Left renal pelvis (tissue), 4 donors: ENCODE measurements at regions not wholly inside any gene's neighbourhood (a gene's known extent, or its start where the extent isn't known, plus 50 kb on each side); places are given as distances from the start of the nearest gene placed in this dataset.
"Not testable (repeated sequence)": the region's sequence is repeated elsewhere in the genome, so short reads cannot be mapped to it uniquely, and the experiment has no call there.

Experiments used
- DNase-seq, 4 donors: peaks; one replicate each; pipeline ENCODE4 v3.0.0-alpha.2; 2013; ENCODE audit warnings: low read depth in 4 of 4, low spot score in 3 of 4

DNA sequence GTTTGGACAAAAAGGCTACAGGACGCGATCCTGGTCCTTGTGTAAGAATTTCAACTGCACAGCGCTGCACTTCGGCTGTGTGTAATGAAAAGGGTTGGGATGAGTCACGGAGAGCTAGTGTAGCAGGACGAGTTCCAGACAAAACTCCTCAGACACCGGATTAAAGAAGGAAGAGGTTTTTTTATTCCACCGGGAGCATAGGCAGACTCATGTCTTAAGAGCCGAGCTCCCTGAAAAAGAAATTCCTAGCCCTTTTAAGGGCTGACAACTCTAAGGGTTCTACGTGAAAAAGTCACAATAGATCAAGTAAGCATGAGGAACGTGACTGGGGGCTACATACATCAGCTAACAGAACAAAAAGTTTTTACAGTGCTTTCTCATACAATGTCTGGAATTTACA, 54.8 kb upstream of the FAM90A1 start:
- DNase-seq: not testable (repeated sequence)

DNA sequence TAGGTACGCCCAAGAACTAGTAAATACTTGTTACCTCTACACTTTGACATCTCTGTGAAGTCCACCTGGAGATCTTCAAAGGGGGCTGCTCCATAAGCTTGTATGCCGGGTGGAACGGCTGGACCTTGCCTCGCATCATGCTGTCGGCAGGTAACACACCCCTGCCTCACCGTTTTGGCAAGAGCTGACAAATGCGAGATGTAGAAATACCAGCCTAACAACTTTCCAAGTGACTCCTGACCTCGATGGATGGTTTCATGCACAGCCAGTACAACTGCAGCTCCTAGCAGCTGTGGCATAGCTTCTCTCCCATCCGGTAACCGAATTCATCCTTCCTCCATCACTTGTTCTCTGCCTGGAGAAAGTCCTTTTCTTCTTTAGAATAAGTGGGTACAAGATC, 58.3 kb upstream of the FAM90A1 start:
- peak in 2 of 4 donors; percentile 3 to 9 for DNase-seq

DNA sequence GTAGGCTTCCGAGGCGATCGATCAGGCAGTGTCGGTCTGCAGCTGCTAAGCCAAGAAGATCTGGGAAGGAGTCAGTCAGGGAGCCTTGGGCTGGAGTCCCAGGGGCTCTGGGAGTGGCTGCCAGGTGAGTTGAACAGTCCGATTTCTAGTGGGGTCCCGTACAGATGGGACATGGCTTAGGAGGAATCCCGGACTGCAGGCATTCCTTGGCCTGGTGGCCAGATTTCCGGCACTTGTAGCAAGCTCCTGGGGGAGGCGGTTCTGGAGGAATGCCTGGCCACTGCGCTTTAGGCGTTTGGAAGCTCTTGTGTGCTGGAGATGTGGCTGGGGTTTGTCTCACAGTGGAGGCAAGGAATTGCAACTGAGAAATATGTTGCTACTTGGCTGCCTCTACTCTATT, 64.3 kb upstream of the FAM90A1 start:
- not testable (repeated sequence) for DNase-seq

DNA sequence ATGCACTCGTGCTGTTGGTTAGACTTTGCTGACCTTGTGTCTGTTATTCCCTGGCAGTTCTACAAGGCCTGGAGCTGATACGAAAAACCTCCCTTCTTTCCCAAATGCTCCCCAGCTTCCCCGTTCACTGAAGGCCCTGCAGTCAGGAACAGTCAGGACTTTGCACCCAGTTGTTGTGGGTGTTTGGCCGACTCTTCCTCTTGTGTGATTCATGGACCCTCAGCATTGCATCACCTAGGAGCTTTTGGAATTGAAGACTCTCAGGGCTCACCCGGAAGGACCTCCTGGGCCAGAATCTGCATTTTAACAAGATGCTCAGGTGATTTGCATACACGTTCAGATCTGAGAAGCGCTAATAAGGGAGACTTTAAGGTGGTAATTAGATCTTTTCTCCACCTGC, 67.2 kb upstream of the FAM90A1 start:
- DNase-seq: not testable (repeated sequence)

DNA sequence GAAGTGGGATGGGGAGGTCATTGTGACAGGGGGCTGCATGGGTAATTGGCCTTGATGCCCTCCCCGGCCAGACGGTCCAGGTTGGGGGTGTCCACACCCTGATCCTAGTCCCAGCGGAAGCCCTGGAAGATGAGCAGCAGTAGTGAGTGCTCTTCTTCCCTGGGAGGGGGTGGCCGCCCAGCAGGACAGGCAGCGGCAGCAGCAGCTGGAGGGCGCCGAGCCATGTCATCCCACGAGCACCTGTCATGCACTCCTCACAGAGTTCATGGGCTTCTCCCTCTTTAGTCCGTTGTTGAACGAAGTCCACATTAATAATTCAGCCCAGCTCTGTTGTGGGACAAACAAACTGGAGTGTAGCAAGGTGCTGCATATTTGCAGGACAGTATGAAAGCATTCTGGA, 81.2 kb upstream of the FAM90A1 start:
- DNase-seq: not testable (repeated sequence)

DNA sequence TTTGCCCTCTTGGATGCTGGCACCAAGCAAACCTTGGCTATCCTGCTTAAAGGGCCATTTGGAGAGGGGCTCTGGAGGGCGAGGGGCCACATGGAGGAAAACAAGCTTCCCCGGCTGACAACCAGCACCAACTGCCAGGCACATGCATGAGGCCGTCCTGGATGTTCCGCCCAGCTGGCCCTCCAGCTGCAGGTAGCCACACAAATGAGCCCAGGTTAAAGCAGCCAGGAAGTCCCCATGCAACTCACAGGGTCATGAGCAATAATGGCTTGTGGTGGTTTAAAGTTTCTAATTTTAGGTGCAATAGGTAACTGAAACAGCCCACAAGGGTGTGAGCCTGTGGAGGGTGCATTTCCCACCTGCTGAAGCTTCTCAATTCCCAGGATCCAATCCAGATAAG, 88.6 kb upstream of the FAM90A1 start:
- DNase-seq: not testable (repeated sequence)

DNA sequence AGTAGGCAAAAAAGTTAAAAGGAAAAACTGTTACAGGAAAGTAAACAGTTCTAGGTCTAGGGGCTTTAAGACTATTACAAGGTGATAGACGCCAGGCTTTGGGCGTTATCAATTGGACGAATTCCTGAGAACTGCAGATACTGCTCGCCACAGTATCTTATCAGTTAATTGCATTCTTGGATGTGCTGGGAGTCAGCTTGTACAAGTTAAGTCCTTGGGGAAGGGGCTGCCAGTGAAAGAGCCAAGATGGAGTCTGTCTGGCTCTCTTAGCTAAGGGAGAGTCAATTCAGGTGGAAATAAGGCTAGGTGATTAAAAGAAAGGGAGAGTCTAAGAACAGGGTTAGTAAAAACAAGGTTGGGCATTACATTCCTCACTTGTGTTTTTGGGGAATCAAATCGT, 90.3 kb upstream of the FAM90A1 start:
- not testable (repeated sequence) for DNase-seq

DNA sequence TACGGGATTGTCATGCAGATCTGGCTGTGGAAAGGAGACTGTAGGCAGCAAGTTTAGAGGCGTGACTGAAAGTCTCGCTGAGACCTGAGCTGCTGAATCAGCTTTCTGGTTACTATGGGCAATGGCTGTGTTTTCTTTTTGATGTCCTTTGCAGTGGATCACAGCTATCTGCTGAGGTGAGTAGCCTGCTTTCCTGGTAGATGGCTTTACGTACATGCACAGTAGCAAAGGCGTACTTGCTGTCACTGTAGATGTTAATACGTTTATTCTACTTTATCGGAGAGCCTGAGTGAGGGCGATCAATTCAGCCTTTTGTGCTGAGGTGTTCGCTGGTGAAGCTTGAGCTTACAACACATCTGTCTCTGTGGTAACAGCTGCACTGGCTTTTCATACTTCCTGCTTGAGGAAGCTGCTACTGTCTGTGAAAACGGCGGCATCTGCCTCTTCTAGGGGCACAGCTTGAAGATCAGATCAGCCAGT, 92.9 kb upstream of the FAM90A1 start:
- peak in 1 of 4 donors; percentile 7 for DNase-seq

DNA sequence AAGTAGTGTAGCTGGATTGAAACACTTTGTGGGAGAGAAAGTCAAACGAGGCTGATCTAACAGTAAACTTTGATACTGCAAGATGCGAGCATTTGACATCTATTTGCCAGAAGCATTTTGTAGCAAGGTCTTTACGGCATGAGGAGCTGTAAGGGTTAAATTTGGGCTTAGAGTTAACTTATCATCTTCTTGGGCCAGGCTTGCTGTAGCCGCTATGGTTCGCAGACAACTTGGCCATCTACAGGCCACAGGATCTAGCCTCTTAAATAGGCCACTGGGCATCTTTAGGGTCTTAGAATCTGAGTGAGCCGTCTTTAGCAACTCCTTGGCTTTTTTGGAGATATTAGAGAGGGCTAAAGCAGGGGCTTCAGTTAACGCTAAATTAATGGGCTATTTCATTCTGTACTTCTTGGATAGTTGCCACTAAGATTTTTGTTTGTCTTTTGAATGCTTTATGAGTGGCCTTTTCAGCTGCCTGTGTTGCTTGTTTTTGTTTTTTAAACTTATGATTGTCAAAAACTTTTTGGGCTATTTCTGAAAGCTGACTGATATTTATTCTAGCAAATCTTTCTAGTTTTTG, 93.5 kb upstream of the FAM90A1 start:
- not testable (repeated sequence) for DNase-seq

DNA sequence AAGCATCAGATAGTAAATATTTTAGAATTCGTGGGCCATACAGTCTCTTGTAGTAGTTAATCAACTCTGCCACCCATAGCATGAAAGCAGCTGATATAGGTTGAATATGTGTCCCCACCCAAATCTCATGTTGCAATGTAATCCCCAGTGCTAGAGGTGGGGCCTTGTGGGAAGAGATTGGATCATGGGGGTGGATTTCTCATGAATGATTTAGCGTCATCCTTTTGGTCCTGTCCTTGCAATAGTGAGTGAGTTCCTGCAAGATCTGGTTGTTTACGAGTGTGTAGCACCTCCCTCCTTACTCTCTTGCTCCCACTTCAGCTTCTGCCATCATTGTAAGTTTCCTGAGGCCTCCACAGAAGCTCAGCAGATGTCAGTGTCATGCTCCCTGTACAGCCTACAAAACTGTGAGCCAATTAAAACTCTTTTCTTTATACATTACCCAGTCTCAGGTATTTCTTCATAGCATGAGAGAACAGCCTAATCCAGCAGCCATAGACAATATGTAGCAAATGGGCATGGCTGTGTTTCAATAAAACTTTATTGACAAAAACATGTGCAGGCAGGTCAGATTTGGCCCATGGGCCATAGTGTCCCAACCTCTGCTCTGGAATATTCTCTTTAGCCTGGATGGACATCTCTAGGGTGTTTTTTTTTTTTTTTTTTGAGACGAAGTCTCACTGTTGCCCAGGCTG, 97.9 kb upstream of the FAM90A1 start:
- DNase-seq: not testable (repeated sequence)

DNA sequence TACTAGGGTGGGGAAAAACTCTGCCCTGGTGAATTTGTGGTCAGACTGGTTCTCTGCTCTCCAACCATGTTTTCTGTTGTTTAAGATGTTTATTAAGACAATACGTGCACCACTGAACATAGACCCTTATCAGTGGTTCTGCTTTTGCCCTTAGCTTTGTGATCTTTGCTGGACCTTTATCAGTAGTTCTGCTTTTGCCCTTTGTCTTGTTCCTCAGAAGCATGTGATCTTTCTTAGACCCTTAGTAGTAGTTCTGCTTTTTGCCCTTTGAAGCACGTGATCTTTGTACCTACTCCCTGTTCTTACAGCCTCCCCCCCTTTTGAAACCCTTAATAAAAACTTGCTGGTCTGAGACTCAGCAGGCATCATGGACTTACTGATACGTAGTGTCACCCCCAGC, 101.4 kb upstream of the FAM90A1 start:
- DNase-seq: not testable (repeated sequence)

DNA sequence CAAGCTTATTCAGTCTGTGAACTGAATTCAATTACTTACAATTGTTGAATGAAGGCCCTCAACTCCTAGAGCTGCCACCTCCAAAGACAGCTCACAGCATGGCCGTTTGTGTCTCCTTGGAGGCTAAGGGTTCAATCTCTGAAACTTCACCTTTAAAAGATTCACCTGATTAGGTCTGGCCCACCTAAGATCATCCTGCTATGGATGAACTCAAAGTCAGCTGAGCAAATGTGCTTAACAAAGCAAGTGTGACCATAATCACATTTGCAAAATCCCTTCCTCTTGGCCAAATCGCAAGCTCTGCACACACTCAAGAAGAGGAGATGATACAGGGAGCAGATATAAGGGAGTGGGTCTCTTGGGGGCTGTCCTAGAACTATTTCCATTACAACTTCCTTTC, 105.0 kb upstream of the FAM90A1 start:
- not testable (repeated sequence) for DNase-seq

DNA sequence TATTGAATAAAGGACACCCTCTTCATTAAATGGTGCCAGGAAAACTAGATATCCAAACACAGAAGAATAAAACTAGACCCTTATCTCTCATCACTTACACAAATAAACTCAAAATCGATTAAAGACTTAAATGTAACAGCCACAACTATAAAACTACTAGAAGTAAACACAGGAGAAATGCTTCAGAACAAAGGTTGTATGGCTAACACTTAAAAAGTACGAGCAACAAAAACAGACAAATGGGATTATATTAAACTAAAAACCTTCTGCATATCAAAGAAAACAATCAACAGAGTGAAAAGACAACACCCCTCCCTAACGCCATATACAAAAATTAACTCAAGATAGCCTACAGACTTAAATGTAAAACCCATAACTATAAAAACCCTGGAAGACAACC, 104.7 kb upstream of the CLEC6A start:
- DNase-seq: not testable (repeated sequence)

DNA sequence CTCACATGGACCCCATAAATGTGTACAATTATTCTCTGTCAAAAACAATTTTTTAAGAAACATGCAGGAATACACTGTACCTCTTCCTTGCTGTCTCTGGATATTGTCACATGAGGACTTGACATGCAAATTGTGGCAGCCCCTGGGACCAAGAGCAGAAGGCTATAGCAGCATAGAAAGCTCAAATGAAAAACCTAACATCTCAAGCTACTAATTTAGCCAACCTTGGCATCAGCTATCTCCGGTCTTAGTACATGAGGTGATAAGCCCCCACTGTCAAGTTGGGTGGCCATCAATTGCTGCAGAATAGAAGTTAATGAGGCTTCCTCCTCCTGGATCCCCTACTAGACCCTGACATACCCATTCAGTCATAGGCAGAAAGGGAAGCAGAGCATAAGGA, 101.0 kb upstream of the CLEC6A start:
- DNase-seq: not testable (repeated sequence)

DNA sequence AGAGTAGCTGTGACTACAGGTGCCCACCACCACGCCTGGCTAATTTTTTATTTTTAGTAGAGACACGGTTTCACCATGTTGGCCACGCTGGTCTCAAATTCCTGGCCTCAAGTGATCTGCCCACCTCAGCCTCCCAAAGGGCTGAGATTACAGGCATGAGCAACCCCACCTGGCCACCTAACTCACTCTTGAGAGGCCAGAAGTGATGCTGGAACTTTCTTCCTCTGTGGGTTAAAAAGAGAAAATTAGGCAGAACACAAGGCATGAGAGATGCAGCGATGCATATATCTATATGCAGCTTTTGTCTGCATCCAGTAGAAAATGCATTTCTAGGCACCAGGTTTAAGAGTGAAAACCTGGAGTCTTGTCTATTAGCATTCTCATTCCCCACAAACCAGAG, 100.2 kb upstream of the CLEC6A start:
- not testable (repeated sequence) for DNase-seq

DNA sequence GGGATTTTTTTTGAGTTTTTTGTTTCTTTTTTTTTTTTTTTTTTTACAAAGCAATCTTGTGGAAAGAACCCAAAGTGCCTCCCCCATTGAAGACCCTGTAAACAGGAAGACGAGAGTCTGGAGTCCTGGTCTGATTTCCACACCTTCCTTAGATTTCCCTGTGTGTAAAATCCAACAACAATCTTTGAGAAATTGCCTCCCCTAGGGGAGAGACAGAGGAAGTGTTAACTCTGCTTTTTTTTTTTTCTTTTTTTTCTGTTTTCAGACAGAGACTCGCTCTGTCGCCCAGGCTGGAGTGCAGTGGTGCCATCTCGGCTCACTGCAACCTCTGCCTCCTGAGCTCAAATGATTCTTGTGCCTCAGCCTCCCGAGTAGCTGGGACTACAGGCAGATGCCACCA, 82.0 kb upstream of the CLEC6A start:
- DNase-seq: not testable (repeated sequence)

DNA sequence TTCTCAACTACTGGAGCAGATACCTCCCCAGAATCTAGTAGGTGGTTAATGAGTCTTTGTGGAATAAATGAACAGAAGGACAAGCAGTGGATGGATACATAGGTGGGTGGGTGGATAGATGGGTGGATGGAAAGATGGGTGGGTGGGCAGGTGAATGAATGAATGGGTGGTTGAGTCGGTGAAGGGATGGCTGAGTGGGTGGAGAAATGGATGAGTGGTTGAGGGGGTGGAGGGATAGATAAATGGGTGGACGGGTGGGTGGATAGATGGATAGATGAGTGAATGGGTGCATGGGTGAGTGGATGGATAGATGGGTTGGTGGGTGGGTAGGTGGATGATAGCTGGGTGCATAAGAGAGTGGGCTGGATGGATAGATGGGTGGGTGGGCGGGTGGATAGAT, 80.6 kb upstream of the CLEC6A start:
- DNase-seq: not testable (repeated sequence)

DNA sequence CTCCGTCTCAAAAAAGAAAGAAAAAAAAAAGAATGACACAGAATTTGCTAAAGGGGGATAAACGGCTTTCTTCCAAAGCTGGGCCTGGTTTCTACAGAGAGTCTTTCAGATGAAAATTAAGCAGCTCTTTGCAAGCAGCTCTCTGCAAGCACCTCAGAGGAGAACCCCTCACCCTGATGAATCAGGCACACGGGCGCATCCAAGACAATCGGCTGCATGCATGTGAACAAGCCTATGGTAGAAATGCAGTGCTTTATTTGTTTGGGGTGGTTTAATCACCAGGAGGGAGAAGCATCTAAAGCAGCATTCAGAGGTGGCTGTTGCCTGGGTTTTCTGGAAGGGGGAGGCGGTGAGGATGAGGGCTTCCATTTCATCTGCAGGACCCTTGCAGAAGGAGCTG, 78.0 kb upstream of the CLEC6A start:
- DNase-seq: not testable (repeated sequence)

DNA sequence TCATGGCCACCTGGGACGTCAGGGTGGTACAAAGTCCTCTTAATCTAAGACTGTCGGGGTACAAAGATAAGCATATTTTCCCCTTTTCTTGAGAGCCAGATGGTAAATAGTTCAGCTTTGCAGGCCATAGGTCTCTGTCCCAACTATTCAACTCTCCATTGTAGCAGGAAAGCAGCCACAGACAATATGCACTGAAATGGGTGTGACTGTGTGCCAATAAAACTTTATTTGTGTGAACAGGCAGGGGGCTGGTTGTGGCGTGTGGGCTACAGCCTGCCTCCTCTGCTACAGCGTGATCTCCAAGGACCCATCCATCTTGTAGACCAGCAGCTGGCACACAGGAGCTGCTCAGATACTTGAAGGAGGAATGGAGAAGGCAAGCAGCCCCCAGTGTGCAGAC, 73.2 kb upstream of the CLEC6A start:
- DNase-seq: not testable (repeated sequence)

DNA sequence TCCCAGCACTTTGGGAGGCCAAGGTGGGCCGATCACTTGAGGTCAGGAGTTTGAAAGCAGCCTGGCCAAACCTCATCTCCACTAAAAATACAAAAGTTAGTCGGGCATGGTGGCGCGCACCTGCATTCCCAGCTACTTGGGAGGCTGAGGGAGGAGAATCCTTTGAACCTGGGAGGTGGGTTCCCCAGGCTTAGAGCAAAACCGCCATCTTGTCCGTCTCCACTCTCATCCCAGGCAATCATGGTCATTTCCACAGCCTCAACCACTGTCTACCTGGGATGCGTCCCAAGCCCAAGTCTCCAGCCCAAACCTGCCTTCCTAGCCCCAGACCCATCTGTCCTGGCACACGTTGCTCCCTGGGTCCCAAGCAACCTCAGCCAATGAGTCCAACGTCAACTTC, 71.1 kb upstream of the CLEC6A start:
- not testable (repeated sequence) for DNase-seq

DNA sequence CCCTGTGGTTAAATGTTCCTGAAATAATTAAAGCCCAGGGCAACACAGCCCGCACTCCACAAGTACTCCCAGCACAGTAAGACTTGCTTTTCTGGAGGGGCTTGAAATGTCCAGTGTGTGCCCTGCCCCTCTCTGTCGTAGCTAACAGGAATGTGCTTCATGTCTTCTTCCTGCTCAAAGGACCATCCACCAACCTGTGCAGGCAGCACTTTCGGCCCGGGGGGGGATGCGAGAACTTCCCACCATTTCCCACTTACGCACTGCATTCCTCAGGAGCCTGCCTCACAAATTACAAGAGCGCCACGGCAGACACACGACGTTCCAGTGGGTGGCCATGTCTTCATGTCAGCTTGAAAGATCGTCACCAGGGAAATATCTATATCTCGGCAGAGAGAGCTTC, 70.3 kb upstream of the CLEC6A start:
- not testable (repeated sequence) for DNase-seq

DNA sequence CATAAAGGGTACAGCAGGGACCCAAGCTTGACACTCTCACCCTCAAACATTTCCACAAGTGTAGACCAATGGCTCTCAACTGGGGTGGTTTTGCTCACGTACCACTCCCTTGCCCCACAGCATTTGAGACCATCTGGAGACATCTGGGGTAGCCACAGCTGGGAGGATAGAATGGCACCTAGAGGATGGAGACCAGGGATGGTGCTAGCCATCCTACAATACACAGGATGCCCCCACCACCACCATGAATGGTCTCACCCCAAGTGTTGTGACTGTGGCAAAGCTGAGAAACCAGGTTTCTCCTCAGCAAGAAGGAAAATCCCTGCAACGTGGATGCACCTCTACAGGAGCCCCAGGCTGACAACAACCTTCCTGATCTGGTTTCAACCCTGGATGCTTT, 69.1 kb upstream of the CLEC6A start:
- DNase-seq: not testable (repeated sequence)
